Chondrocyte (in vitro differentiated cells): ENCODE measurements at regions not wholly inside any gene's neighbourhood (a gene's known extent, or its start where the extent isn't known, plus 50 kb on each side); places are given as distances from the start of the nearest gene placed in this dataset.

Source experiments
- DNase-seq: peaks from one replicate; pipeline ENCODE4 v3.0.0; 2021; ENCODE audit warnings: mixed read lengths, low spot score
- H3K27ac Mint-ChIP-seq: one replicate; pipeline ENCODE4 v1.8.0; 2021; ENCODE audit warnings: mild to moderate bottlenecking, moderate library complexity, mixed read lengths; ENCODE audit not compliant: unreplicated experiment
- H3K27me3 Mint-ChIP-seq: 2 replicates; pipeline ENCODE4 v1.8.0; 2021; ENCODE audit warnings: low read depth, mixed read lengths
- H3K36me3 Mint-ChIP-seq: 2 replicates; pipeline ENCODE4 v1.8.0; 2021; ENCODE audit warnings: low read depth, mixed read lengths
- H3K4me1 Mint-ChIP-seq: 2 replicates; pipeline ENCODE4 v1.8.0; 2021; ENCODE audit warnings: low read depth, mild to moderate bottlenecking, mixed read lengths
- H3K4me3 Mint-ChIP-seq: one replicate; pipeline ENCODE4 v1.8.0; 2021; ENCODE audit warnings: mild to moderate bottlenecking, moderate library complexity, mixed read lengths; ENCODE audit not compliant: unreplicated experiment
- H3K9me3 Mint-ChIP-seq: 2 replicates; pipeline ENCODE4 v1.8.0; 2021; ENCODE audit warnings: low read depth, mixed read lengths
- TF ChIP-seq, protein P1 (sequence below): fragments of 200-600 bp; sonication (generic); IDR thresholded peaks from 2 replicates; pipeline ENCODE4 v1.5.0; 2021; ENCODE audit warnings: antibody characterized with exemption, mild to moderate bottlenecking, moderate library complexity

DNA sequence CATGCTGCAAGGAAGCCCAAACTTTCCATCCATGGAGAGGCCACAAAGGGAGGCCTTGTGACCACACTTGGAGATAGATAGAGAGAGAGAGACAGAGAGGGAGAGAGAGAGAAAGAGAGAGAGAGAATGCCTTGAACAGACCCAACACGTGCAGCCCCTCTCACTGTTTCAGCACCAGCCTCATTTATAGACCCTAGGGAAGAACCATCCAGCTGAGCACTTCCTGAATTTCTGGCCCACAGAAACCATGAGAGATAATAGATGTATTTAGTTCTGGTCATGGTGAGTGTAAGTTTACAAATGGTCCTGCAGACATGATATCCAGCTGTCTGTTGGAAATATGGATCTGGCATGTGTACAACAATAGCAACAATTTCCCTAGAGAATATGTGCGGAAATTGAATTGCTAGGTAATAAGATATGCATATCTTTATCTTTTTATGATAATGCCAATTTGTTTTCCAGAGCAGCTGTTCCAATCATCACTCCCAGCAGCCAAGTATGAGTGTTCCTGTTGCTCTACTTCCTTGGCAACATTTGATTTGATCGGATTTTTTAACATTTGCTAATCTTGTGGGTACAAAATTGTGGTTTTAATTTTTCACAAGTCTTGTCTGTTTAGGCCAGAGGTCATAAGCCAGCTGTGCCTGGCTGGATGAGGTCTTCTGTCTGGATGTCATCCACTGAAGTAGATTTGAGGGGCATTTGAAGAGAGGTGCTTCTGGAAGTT is 217.3 kb upstream of the IL12B start:
- TF ChIP-seq, protein P1, sequence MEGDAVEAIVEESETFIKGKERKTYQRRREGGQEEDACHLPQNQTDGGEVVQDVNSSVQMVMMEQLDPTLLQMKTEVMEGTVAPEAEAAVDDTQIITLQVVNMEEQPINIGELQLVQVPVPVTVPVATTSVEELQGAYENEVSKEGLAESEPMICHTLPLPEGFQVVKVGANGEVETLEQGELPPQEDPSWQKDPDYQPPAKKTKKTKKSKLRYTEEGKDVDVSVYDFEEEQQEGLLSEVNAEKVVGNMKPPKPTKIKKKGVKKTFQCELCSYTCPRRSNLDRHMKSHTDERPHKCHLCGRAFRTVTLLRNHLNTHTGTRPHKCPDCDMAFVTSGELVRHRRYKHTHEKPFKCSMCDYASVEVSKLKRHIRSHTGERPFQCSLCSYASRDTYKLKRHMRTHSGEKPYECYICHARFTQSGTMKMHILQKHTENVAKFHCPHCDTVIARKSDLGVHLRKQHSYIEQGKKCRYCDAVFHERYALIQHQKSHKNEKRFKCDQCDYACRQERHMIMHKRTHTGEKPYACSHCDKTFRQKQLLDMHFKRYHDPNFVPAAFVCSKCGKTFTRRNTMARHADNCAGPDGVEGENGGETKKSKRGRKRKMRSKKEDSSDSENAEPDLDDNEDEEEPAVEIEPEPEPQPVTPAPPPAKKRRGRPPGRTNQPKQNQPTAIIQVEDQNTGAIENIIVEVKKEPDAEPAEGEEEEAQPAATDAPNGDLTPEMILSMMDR, result no peak
- no peak for DNase-seq
- Mint-ChIP-seq H3K4me3 (no peak overlapping the region), H3K9me3 (peaks cover 10% of the 10 kb centered on the region), H3K27ac (no peak overlapping the region), H3K27me3 (peaks cover 19% of the 10 kb centered on the region), H3K36me3 (no peaks in the 10 kb centered on the region), H3K4me1 (peaks cover 17% of the 10 kb centered on the region)

DNA sequence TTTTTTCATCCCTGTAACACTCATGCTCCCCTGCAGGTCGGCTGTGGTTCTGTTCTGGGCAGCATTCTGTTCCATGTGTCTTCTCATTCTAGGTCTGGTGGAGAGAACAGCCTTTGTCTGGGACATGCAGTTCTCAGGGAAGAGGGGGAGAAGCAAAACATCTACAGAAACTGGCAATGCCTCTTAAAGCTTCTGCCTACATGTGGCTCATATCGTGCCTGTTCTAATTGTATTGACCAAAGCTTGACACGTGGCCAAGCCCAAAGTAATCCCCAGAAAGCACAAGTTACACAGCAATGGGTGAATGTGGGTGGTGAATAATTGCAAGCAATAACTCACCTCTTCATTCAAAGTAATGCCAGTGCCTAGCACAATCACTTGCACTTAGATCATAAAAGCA is 218.2 kb upstream of the IL12B start:
- H3K4me1 Mint-ChIP-seq, result peaks cover 17% of the 10 kb centered on the region
- H3K9me3 Mint-ChIP-seq, result peaks cover 10% of the 10 kb centered on the region
- DNase-seq, result no peak
- no peak overlapping the region for H3K4me3 Mint-ChIP-seq
- H3K36me3 Mint-ChIP-seq, result no peaks in the 10 kb centered on the region
- H3K27me3 Mint-ChIP-seq, result peaks cover 22% of the 10 kb centered on the region
- TF ChIP-seq, protein P1, result no peak
- H3K27ac Mint-ChIP-seq, result no peak overlapping the region

DNA sequence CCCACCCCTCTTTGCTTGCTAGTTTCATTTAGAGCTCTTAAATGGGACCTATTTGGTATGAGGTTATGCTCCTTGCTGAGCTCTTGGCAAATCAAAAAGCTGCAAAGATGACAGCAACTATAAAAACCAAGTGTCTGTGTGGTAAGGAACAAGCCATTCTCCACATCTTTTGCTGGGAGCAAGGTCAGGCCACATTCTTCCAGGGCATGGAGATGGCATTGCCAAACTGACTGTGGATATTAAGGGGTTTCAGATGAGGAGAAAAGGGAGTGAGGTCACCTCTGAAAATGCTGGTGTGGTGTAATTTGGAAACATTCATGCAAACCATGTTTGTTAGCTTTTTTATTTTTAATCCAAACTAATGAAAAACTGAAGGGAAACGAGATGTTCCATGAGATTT is 218.8 kb upstream of the IL12B start:
- Mint-ChIP-seq H3K27ac (no peak overlapping the region), H3K27me3 (peaks cover 22% of the 10 kb centered on the region), H3K4me3 (no peak overlapping the region), H3K36me3 (no peaks in the 10 kb centered on the region), H3K9me3 (peaks cover 10% of the 10 kb centered on the region), H3K4me1 (peaks cover 12% of the 10 kb centered on the region)
- DNase-seq, result no peak
- TF ChIP-seq, protein P1, result no peak

DNA sequence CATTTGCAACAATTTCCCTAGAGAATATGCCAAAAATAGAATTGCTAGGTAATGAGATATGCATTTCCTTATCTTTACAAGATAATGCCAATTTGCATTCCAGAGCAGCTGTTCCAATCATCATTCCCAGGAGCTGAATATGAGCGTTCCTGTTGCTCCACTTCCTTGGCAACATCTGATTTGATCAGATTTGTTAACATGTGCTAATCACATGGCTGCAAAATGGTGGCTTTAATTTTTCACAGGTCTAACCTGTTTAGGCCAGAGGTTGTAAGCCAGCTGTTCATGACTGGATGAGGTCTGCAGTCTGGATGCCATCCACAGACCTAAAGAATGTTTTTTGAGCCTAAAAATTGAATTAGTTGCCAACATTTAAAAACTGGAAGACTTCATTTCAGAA is 220.7 kb upstream of the IL12B start:
- Mint-ChIP-seq H3K4me3 (no peak overlapping the region), H3K27ac (no peak overlapping the region), H3K27me3 (peaks cover 22% of the 10 kb centered on the region), H3K9me3 (peaks cover 10% of the 10 kb centered on the region), H3K4me1 (peaks cover 8% of the 10 kb centered on the region), H3K36me3 (no peaks in the 10 kb centered on the region)
- TF ChIP-seq, protein P1, result no peak
- DNase-seq, result no peak

DNA sequence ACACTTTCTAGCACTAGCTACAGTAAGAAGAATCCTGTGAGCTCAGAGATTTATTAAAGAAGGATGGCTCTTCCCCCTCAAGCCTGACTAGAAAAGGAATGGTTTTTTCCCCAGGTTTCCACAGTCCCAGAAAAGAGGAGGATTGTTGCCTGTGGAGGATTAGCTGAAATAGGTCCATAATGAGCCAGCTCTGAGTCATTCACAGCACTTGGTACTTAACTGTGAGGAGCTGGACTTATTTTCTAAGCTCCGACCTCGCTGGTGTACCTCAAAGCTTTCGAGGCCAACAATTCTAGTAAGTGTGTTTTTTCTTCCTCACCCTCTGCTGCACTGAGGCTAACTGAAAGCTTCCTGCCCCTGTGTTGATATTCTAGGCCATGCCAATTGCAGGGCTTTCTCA is 222.5 kb upstream of the IL12B start:
- no peak overlapping the region for H3K4me3 Mint-ChIP-seq
- TF ChIP-seq, protein P1, result no peak
- H3K27me3 Mint-ChIP-seq, result peaks cover 26% of the 10 kb centered on the region
- H3K27ac Mint-ChIP-seq, result no peak overlapping the region
- H3K36me3 Mint-ChIP-seq, result peaks cover 2% of the 10 kb centered on the region
- peaks cover 8% of the 10 kb centered on the region for H3K4me1 Mint-ChIP-seq
- no peak for DNase-seq
- peaks cover 3% of the 10 kb centered on the region for H3K9me3 Mint-ChIP-seq
